GM12878 (cell line): ENCODE measurements at regions not wholly inside any gene's neighbourhood (a gene's known extent, or its start where the extent isn't known, plus 50 kb on each side); places are given as distances from the start of the nearest gene placed in this dataset.

Source experiments
- BCLAF1 ChIP-seq: fragments of 450-650 bp; IDR thresholded peaks from 2 replicates; pipeline ENCODE4 v1.6.1; 2017; ENCODE audit warnings: antibody characterized with exemption, mild to moderate bottlenecking, moderate library complexity
- CUX1 ChIP-seq: IDR thresholded peaks from 2 replicates; pipeline ENCODE4 v1.6.1; 2012; ENCODE audit warnings: improper control_type of control experiment, low read depth, low read length; ENCODE audit not compliant: insufficient replicate concordance
- IKZF1 ChIP-seq: fragments of 450-650 bp; conservative IDR thresholded peaks from 2 replicates; pipeline ENCODE4 v1.6.1; 2017; ENCODE audit warnings: antibody characterized with exemption, mild to moderate bottlenecking
- RAD51 ChIP-seq: fragments of 450-650 bp; IDR thresholded peaks from 2 replicates; pipeline ENCODE4 v1.6.1; 2016; ENCODE audit warnings: moderate library complexity, mild to moderate bottlenecking, inconsistent platforms
- YBX1 ChIP-seq: fragments of 450-650 bp; IDR thresholded peaks from 2 replicates; pipeline ENCODE4 v1.6.1; 2016; ENCODE audit warnings: antibody characterized with exemption
- ZNF622 ChIP-seq: fragments of 450-650 bp; IDR thresholded peaks from 2 replicates; pipeline ENCODE4 v1.6.1; 2017; ENCODE audit warnings: mild to moderate bottlenecking, inconsistent platforms
- TF ChIP-seq, protein P1 (sequence below), 3 experiments: IDR thresholded peaks in 2 of 3; conservative IDR thresholded peaks in 1 of 3; 2 replicates each; pipeline ENCODE4 v1.5.1; 2011; ENCODE audit warnings: low read depth in 3 of 3, low read length in 3 of 3, mild to moderate bottlenecking in 3 of 3, control low read depth in 2 of 3, moderate library complexity in 2 of 3, inconsistent platforms in 1 of 3, mixed read lengths in 1 of 3; ENCODE audit not compliant: control insufficient read depth in 2 of 3, insufficient read depth in 1 of 3; ENCODE audit errors: extremely low read depth in 1 of 3
- TF ChIP-seq, protein P2 (sequence below): fragments of 450-650 bp; IDR thresholded peaks from 2 replicates; pipeline ENCODE4 v1.6.1; 2014; ENCODE audit warnings: mild to moderate bottlenecking

GRCh38 chr7:23918286-23918685 lies 208.3 kb downstream of the STK31 start (continued):
- no peak for TF ChIP-seq CUX1
- no peak for TF ChIP-seq BCLAF1
- no peak for TF ChIP-seq YBX1
- no peak for TF ChIP-seq RAD51
- TF ChIP-seq, protein P1, sequence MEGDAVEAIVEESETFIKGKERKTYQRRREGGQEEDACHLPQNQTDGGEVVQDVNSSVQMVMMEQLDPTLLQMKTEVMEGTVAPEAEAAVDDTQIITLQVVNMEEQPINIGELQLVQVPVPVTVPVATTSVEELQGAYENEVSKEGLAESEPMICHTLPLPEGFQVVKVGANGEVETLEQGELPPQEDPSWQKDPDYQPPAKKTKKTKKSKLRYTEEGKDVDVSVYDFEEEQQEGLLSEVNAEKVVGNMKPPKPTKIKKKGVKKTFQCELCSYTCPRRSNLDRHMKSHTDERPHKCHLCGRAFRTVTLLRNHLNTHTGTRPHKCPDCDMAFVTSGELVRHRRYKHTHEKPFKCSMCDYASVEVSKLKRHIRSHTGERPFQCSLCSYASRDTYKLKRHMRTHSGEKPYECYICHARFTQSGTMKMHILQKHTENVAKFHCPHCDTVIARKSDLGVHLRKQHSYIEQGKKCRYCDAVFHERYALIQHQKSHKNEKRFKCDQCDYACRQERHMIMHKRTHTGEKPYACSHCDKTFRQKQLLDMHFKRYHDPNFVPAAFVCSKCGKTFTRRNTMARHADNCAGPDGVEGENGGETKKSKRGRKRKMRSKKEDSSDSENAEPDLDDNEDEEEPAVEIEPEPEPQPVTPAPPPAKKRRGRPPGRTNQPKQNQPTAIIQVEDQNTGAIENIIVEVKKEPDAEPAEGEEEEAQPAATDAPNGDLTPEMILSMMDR (IDR thresholded peaks at IDR 0.05 in 2 of 3, conservative IDR thresholded peaks at IDR 0.05 in 1 of 3; ENCODE audit: control insufficient read depth in 2 of 3, extremely low read depth in 1 of 3, insufficient read depth in 1 of 3, low read depth in 3 of 3, low read length in 3 of 3) = no peak
- TF ChIP-seq, protein P2, sequence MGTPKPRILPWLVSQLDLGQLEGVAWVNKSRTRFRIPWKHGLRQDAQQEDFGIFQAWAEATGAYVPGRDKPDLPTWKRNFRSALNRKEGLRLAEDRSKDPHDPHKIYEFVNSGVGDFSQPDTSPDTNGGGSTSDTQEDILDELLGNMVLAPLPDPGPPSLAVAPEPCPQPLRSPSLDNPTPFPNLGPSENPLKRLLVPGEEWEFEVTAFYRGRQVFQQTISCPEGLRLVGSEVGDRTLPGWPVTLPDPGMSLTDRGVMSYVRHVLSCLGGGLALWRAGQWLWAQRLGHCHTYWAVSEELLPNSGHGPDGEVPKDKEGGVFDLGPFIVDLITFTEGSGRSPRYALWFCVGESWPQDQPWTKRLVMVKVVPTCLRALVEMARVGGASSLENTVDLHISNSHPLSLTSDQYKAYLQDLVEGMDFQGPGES = no peak
- no peak for TF ChIP-seq IKZF1
- no peak for TF ChIP-seq ZNF622
- TF ChIP-seq, all 136 proteins: peak for 0
